NCI-H446 treated with DMSO at 0.1 percent for 48 hours (cell line): ENCODE measurements at regions not wholly inside any gene's neighbourhood (a gene's known extent, or its start where the extent isn't known, plus 50 kb on each side); places are given as distances from the start of the nearest gene placed in this dataset.

Experiments used
- DNase-seq: peaks from one replicate; lab custom pipeline; 2025; lab: John Stamatoyannopoulos, UW

- DNase-seq = no peak
Measured at GRCh38 chr1:173422456-173422976, 54.6 kb upstream of the PRDX6 start.

GRCh38 chr1:173423291-173423690 lies 53.8 kb upstream of the PRDX6 start:
- DNase-seq = no peak

- no peak for DNase-seq
Measured at GRCh38 chr1:173424143-173424542, 53.0 kb upstream of the PRDX6 start.

- no peak for DNase-seq
Measured at GRCh38 chr1:173424782-173425407, 52.2 kb upstream of the PRDX6 start.

GRCh38 chr1:173426057-173426456 lies 51.1 kb upstream of the PRDX6 start:
- DNase-seq = no peak

GRCh38 chr1:173427146-173428054 lies 49.7 kb upstream of the PRDX6 start:
- DNase-seq = no peak
